ENCODE measurements at regions not wholly inside any gene's neighbourhood (a gene's known extent, or its start where the extent isn't known, plus 50 kb on each side); places are given as distances from the start of the nearest gene placed in this dataset.

- TF ChIP-seq CTCF (IDR thresholded peaks at IDR 0.05), result no peak
- ChIA-PET POLR2A (no interaction called here), CTCF (no interaction called here)
- no peaks in the 10 kb centered on the region for H3K36me3 ChIP-seq (ENCODE audit: insufficient read depth, low read length)
- intact Hi-C loops (cut with DNase I, micrococcal nuclease), result no loop called here
- no peaks in the 10 kb centered on the region for H3K4me1 Mint-ChIP-seq (ENCODE audit: low read depth)
- H3K9me3 ChIP-seq (ENCODE audit: control insufficient read depth in 1 of 2, insufficient read depth in 1 of 2, low read length in 2 of 2), result no peaks in the 10 kb centered on the region
- no peak overlapping the region for H3K27ac Mint-ChIP-seq
- no peak overlapping the region for H3K4me3 Mint-ChIP-seq
- no peak overlapping the region for H3K4me3 ChIP-seq (ENCODE audit: low read length)
- ATAC-seq (ENCODE audit: poor library complexity) (no peak), DNase-seq (no peak)
- no peaks in the 10 kb centered on the region for H3K36me3 Mint-ChIP-seq (ENCODE audit: low read depth)
- no peaks in the 10 kb centered on the region for H3K4me1 ChIP-seq (ENCODE audit: insufficient read depth, low read length)
- H3K27me3 Mint-ChIP-seq, result peaks cover 8% of the 10 kb centered on the region
- H3K27me3 ChIP-seq (ENCODE audit: control insufficient read depth in 1 of 2, insufficient read depth in 2 of 2, low read length in 2 of 2), result peaks cover 3 to 10% of the 10 kb centered on the region in 2 experiments
- no peaks in the 10 kb centered on the region for H3K9me3 Mint-ChIP-seq
- H3K27ac ChIP-seq (ENCODE audit: low read depth in 1 of 2, low read length in 2 of 2), result no peak overlapping the region
These were observed 350.9 kb upstream of the NPVF start for GRCh38 chr7:25578991-25579777.

- no peak for TF ChIP-seq CTCF (IDR thresholded peaks at IDR 0.05)
- H3K9me3 ChIP-seq (ENCODE audit: control insufficient read depth in 1 of 2, insufficient read depth in 1 of 2, low read length in 2 of 2), result no peaks in the 10 kb centered on the region
- no peaks in the 10 kb centered on the region for H3K4me1 ChIP-seq (ENCODE audit: insufficient read depth, low read length)
- H3K27ac ChIP-seq (ENCODE audit: low read depth in 1 of 2, low read length in 2 of 2), result no peak overlapping the region
- intact Hi-C loops (cut with DNase I, micrococcal nuclease), result no loop called here
- Mint-ChIP-seq H3K27me3 (peaks cover 14% of the 10 kb centered on the region), H3K36me3 (ENCODE audit: low read depth) (no peaks in the 10 kb centered on the region), H3K27ac (no peak overlapping the region), H3K4me1 (ENCODE audit: low read depth) (no peaks in the 10 kb centered on the region), H3K4me3 (no peak overlapping the region), H3K9me3 (no peaks in the 10 kb centered on the region)
- DNase-seq (no peak), ATAC-seq (ENCODE audit: poor library complexity) (no peak)
- ChIA-PET POLR2A (no interaction called here), CTCF (no interaction called here)
- no peak overlapping the region for H3K4me3 ChIP-seq (ENCODE audit: low read length)
- H3K27me3 ChIP-seq (ENCODE audit: control insufficient read depth in 1 of 2, insufficient read depth in 2 of 2, low read length in 2 of 2), result peaks cover 0 to 11% of the 10 kb centered on the region in 2 experiments
- H3K36me3 ChIP-seq (ENCODE audit: insufficient read depth, low read length), result no peaks in the 10 kb centered on the region
These were observed 351.4 kb upstream of the NPVF start for GRCh38 chr7:25579778-25580075.

GRCh38 chr7:25580141-25580540 lies 351.9 kb upstream of the NPVF start:
- H3K27me3 Mint-ChIP-seq, result peaks cover 16% of the 10 kb centered on the region

More at GRCh38 chr7:25580141-25580540, 351.9 kb upstream of the NPVF start:
- DNase-seq (no peak), ATAC-seq (ENCODE audit: poor library complexity) (no peak)
- Mint-ChIP-seq H3K4me3 (no peak overlapping the region), H3K36me3 (ENCODE audit: low read depth) (no peaks in the 10 kb centered on the region), H3K4me1 (ENCODE audit: low read depth) (no peaks in the 10 kb centered on the region), H3K9me3 (no peaks in the 10 kb centered on the region), H3K27ac (no peak overlapping the region)
- no peaks in the 10 kb centered on the region for H3K4me1 ChIP-seq (ENCODE audit: insufficient read depth, low read length)
- no peak overlapping the region for H3K4me3 ChIP-seq (ENCODE audit: low read length)
- CTCF ChIA-PET, result no interaction called here
- POLR2A ChIA-PET, result no interaction called here
- H3K27ac ChIP-seq (ENCODE audit: low read depth in 1 of 2, low read length in 2 of 2), result no peak overlapping the region
- H3K9me3 ChIP-seq (ENCODE audit: control insufficient read depth in 1 of 2, insufficient read depth in 1 of 2, low read length in 2 of 2), result no peaks in the 10 kb centered on the region
- intact Hi-C loops (cut with DNase I, micrococcal nuclease), result no loop called here
- peaks cover 0 to 11% of the 10 kb centered on the region in 2 experiments for H3K27me3 ChIP-seq (ENCODE audit: control insufficient read depth in 1 of 2, insufficient read depth in 2 of 2, low read length in 2 of 2)
- H3K36me3 ChIP-seq (ENCODE audit: insufficient read depth, low read length), result no peaks in the 10 kb centered on the region
- no peak for TF ChIP-seq CTCF (IDR thresholded peaks at IDR 0.05)
